Heart left ventricle (tissue), 13 donors: ENCODE measurements at regions not wholly inside any gene's neighbourhood (a gene's known extent, or its start where the extent isn't known, plus 50 kb on each side); places are given as distances from the start of the nearest gene placed in this dataset.

Experiments used
- POLR2A ChIP-seq, 2 donors: fragments of 450-650 bp; IDR thresholded peaks; one replicate each; pipeline ENCODE4 v1.6.1; 2017; ENCODE audit warnings: antibody characterized with exemption in 2 of 2, mild to moderate bottlenecking in 2 of 2, moderate library complexity in 2 of 2
- TF ChIP-seq, protein P1 (sequence below), 12 donors: fragments of 200-600 bp; sonication (generic) in 4 of 12; IDR thresholded peaks; one replicate each; pipeline versions ENCODE4 v1.5.0 to v1.8.0; 2018 to 2022; ENCODE audit warnings: antibody characterized with exemption in 12 of 12, mild to moderate bottlenecking in 5 of 12
- donor health status: ischemic (EF 13 %, LVEDD 7.1; RV severe dilation, severe dysfunction).
- donor health status: DM: no; HTN: yes; CAD: no.
- donor health status: DM: no; HTN: no; CAD: no.
- donor health status: ischemic (EF 25% LVEDD 6.9; RV normal size, moderate dysfunction).
- donor health status: ischemic (EF 25% LVEDD 5.7; RV mildly dilated, moderate dysfunction).
- donor health status: ischemic (EF 35%, LVEDD 5.7; RV mildly dilated, moderate dysfunction).
- donor health status: nonischemic (EF 11% LVEDD 7.7; RV severe dilation, severe dysfunction).
- donor health status: DM: yes; HTN: yes; CAD: no.
- donor health status: PGD.
- donor health status: ischemic (EF 29% LVEDD 5.4; RV normal size, mild dysfunction).
- donor health status: nonischemic (EF 23%, LVEDD 6.1; RV moderate dilation, normal function).

GRCh38 chr4:120613778-120614177 is 308.7 kb downstream of the PRDM5 start:
- TF ChIP-seq POLR2A (IDR thresholded peaks at IDR 0.05), result no peak
- TF ChIP-seq, protein P1, sequence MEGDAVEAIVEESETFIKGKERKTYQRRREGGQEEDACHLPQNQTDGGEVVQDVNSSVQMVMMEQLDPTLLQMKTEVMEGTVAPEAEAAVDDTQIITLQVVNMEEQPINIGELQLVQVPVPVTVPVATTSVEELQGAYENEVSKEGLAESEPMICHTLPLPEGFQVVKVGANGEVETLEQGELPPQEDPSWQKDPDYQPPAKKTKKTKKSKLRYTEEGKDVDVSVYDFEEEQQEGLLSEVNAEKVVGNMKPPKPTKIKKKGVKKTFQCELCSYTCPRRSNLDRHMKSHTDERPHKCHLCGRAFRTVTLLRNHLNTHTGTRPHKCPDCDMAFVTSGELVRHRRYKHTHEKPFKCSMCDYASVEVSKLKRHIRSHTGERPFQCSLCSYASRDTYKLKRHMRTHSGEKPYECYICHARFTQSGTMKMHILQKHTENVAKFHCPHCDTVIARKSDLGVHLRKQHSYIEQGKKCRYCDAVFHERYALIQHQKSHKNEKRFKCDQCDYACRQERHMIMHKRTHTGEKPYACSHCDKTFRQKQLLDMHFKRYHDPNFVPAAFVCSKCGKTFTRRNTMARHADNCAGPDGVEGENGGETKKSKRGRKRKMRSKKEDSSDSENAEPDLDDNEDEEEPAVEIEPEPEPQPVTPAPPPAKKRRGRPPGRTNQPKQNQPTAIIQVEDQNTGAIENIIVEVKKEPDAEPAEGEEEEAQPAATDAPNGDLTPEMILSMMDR (IDR thresholded peaks at IDR 0.05), result no peak
